Activated naive CD4-positive, alpha-beta T cell (primary cell): ENCODE measurements at regions not wholly inside any gene's neighbourhood (a gene's known extent, or its start where the extent isn't known, plus 50 kb on each side); places are given as distances from the start of the nearest gene placed in this dataset.
"Not testable (repeated sequence)": the region's sequence is repeated elsewhere in the genome, so short reads cannot be mapped to it uniquely, and the experiment has no call there.

ENCODE experiments used
- DNase-seq, 4 experiments: peaks; one replicate each; lab custom pipeline; 2025; lab: John Stamatoyannopoulos, UW

DNA sequence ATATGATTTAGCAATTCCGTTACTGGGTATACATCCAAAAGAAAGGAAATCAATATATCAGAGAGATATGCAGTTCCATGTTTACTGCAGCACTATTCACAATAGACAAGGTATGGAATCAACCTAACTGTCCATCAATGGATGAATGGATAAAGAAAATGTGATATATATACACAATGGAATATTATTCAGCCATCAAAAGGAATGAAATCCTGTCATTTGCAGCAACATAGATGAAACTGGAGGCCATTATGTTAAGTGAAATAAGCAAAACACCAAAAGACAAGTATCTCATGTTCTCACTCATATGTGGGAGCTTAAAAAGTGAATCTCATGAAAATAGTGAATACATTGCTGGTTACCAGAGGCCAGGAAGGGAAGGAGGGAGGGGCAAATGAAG lies 390.8 kb downstream of the ZFHX3 start:
- DNase-seq = no peak

DNA sequence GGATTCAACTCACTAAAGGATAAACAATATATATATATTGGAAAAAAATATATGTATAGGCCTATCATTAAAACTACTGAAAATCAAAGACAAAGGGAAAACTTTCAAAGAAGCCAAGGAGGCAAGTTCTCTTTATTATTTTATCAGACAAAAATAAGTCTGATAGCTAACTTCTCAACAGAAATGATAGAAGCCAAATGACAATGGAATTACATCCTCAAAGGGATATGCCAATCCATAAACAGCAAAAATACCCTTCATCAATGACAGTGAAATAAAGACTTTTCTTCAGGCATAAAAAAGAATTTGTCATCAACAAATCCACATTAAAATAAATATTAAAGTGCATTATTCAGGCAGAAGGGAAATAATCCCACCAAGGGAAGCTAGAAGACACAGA lies 393.4 kb downstream of the ZFHX3 start:
- DNase-seq = no peak

DNA sequence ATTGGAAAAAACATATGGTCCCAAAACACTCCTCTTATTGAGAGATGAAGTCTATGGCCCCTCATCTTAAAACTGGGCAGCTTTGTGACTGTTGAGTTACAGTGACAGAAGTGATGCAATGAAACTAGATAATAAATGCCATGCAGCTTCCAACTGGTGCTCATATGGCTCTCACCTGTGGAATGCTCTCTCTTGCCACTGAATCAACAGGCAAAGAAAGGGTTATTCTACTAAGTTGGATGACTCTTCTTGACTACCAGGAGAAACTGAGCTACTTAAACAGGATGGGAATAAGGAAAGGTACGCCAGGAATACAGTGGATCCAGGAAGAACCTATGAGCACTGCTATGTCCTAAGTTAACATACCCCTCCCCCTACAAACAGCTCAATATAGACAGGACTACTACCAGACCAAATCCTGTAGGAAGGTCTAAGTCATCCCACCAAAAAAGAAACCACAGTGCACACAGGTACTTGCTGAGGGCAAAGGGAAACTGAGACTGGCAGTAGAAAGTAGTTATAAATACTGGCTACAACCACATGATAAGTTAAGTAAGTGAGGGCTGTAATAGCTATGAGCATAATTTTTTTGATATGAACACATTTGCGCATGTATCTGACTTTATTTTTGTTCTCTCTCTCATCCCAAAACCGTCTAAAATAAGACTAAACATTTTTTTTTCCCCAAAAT lies 398.5 kb downstream of the ZFHX3 start:
- DNase-seq = no peak

DNA sequence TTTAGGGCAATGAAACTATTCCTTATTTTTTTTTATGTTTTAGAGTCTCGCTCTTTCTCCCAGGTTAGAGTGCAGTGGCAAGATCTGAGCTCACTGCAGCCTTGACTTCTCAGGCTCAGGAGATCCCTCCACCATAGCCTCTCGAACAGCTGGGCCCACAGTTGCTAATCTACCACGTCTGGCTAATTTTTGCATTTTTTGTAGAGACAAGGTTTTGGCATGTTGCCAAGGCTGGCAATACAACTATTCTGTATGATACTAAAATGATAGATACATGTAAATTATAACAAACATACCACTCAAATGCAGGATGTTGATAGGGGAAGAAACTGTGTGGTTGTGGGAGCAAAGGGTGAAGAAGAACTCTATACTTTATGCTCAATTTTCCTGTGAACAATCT lies 401.3 kb downstream of the ZFHX3 start:
- DNase-seq = no peak

DNA sequence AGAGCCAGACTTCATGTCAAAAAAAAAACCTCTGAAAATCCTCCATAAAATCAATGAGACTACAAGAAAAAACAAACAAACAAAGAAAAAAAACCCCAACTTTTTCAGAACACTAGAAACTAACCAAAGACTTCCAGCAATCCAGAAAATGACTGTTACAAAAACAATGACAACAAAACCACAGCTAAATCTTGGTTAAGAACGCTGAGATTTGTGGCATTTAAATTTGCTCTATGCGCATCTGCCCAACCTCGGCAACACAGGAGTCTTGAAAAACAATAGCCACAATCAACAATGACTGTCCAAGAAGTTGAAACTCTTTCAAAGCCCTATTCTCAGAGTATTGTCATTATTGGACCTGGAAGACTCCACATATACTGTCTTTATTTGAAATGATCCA lies 402.4 kb downstream of the ZFHX3 start:
- no peak for DNase-seq

DNA sequence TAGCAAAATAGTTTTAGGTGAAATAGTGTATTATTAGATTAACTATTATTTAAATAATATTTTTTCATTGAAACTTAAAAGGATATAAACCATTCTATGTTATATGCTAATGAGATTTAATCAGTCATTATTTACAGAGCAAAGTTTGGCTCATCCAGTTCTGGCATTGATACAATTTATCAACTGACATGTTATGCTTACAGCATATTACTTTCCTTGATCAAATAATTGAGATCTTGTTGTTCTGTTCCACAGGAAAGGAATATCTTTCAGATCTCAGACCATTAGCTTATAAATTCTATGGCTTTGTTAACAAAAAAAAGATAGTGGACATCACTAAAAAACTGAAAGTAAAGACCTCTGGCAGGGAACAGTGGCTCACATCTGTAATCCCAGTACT lies 403.0 kb downstream of the ZFHX3 start:
- DNase-seq = no peak

DNA sequence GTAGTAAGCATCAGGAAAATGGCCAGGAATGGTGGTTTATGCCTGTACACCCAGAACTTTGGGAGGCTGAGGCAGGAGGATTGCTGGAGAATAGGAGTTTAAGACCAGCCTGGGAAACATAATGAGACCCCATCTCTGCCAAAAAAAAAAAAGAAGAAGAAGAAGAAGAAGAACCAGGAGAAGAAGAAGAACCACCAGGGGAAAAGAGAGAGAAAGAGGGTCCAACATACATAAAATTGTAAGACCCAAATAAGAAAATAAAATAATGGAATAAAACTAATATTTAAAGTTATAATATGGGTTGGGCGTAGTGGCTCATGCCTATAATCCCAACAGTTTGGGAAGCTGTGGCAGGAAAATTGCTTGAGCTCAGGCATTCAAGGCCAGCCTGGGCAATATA lies 408.4 kb downstream of the ZFHX3 start:
- DNase-seq = no peak

DNA sequence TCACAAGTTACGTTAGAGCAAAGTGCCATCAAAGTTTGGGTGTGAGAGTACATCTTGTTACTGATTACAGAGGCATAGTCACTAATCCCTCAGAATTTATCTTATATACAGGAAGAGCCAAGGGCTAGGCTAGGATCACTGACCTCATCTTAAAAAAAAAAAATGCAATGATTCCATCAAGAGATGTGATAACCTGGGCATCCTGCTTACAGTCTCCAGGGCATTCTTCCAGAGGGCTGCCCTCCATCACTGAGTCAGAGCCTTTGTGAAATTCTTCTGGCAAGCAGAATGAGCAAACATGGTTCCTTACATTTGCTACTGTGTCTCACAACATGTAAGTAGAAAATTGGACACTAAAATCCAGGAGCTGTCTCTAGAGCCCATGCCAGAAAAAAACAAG lies 410.6 kb downstream of the ZFHX3 start:
- DNase-seq = no peak

DNA sequence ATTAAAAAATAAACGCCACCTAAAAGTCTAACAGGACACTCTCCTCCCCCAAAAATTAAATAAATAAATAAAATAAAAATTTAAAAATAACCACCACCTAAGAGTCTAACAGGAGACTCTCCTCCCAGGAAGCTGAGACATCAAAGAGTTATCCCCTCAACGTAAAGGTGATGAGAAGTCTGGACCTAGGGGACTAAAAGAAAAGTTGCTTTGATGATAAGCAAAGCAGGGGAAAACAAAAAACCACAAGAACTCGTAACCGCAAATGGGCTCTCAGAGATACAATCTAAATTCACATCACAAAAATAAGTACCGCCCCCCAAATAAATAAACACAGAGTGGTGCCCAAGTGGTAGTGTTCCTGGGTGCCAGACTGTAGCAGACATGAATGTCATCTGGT lies 412.2 kb downstream of the ZFHX3 start:
- no peak for DNase-seq

DNA sequence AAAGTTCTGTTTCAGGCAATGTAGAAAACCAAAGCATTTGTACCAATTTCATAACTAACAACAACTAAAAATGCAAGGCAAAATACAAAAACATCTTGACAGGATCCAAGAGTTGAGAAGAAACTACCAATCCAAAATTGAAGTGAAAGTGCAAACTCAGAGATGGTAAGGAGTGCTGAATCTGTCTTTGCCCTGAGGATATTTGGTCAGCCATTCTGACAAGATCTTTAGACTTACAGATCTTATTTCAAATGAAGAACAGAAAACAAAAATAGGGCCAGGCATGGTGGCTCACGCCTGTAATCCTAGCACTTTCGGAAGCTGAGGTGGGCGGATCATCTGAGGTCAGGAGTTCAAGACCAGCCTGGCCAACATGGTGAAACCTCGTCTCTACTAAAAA lies 412.8 kb downstream of the ZFHX3 start:
- DNase-seq = no peak

DNA sequence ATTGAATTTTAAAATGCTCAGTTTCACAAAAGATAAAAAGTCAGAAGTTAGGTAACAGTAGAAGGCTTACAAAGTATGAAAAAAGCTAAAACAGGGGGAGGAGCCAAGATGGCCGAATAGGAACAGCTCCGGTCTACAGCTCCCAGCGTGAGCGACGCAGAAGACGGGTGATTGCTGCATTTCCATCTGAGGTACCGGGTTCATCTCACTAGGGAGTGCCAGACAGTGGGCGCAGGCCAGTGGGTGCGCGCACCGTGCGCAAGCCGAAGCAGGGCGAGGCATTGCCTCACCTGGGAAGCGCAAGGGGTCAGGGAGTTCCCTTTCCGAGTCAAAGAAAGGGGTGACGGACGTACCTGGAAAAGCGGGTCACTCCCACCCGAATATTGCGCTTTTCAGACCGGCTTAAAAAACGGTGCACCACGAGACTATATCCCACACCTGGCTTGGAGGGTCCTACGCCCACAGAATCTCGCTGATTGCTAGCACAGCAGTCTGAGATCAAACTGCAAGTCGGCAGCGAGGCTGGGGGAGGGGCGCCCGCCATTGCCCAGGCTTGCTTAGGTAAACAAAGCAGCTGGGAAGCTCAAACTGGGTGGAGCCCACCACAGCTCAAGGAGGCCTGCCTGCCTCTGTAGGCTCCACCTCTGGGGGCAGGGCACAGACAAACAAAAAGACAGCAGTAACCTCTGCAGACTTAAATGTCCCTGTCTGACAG lies 420.6 kb downstream of the ZFHX3 start:
- not testable (repeated sequence) for DNase-seq

DNA sequence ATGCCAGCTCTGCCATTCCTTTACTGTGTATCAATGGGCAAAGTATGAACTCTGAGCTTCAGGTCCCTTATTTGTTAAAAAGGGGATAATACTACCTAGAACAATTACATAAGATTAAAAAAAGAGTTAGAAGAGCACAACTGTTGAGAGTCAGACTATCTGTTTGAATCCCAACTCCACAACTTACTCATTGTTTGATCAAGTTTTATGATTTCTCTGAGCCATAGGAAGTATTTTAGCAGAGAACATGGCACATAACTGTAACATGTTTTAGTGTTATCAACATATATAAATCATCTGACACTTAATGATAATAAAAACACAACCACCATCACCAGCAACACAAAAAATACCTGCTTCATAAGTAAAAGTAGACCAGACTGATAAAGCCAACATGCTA lies 421.3 kb downstream of the ZFHX3 start:
- no peak for DNase-seq

DNA sequence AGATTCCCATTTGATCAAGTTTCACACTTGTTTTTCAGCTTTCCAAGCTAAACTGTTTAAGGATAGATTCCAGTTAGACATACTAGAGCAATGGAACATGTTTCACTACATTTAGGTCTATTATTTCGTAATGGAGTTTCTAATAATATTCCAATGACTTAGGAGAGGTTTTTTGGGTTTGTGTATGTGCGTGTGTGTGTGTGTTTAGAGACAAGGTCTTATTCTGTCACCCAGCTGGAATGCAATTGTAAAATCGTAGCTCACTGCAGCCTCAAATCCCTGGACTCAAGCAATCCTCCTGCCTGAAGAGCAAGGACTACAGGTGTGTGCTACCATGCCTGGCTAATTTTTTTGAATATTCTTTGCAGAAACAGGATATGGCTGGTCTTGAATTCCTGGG lies 426.3 kb downstream of the ZFHX3 start:
- no peak for DNase-seq

DNA sequence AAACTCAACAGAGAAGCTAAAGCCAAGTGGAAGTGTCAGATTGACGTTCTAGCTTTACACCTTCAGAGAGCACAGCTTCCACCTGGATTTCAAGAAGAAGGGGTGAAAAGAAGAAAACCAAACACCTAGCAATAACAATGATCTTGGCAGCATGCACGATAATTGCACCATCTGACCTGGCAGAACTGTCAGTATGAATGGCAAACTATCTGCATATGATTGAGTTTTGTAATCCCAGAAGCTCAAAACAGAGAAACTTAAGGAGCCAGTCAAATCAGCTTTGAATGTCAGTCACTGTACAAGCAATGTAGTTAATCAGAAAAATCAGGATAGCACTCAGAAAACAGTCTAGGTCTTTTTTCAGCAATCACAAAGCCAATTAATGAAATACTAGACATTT lies 427.1 kb downstream of the ZFHX3 start:
- DNase-seq = no peak

DNA sequence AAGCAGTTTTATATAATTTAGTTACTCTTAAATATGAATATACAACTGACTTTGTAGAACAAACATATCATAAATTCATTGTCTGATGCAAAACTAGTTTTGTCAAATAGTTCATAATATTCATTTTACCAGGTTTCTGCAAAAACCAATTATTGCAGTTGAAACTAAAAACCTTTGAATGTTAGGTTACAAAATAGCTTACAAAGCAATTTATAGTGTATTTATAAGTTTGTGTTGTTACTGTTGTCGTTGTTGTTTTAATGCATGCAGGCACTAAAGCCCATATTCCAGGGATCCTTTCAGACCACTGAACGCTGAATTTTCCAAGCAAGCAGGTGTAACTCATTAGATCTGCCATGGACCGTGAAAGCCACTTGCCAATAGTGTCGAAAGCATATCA lies 427.6 kb downstream of the ZFHX3 start:
- no peak for DNase-seq

DNA sequence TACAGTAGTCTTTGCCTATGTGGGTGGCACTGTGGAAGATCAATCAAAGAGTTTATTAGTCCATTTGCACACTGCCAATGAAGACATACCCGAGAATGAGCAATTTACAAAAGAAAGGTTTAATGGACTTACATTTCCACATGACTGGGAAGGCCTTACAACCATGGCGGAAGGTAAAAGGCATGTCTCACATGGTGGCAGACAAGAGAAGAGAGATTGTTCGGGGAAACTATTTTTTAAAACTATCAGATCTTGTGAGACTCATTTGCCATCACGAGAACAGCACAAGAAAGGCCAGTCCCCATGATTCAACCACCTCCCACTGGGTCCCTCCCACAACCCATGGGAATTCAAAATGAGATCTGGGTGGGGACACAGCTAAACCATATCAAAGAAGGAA lies 432.1 kb downstream of the ZFHX3 start:
- DNase-seq = no peak

DNA sequence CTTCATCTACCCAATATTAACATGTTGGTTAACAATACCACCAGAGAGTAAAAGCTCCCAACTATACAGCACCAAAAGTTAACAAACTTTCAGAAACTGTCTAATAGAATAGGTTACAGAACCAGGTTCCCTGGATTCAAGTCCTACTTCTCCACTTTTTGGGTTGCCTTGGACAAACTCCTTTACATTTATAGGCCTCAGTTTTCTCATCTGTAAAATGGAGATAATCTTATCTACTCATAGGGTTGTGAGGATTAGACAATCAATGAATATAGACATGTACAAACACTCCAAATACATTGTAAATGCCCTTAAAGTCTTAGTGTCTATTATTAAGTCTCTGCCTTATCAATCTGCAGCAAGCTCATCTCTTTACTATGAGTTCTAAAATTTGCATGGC lies 435.2 kb downstream of the ZFHX3 start:
- no peak for DNase-seq

DNA sequence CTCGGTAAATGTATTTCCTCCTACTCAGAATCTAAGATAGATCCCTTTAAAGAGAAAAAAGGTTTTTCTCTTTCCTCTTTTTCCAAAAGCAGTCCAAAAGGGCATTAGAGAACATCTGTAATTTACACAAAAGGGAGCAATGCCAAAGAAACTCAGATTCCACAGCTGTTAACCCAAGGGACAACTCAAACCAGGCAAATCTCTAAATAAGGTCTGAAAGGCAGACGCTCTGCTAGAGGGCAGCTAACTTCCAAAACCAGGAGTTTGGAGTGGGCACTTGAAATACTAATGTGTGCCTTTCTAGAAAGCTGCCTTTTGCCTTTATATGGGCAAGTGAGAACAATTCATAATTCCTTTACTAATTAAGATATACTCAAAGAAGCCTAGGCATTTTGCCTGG lies 435.7 kb downstream of the ZFHX3 start:
- DNase-seq = no peak

DNA sequence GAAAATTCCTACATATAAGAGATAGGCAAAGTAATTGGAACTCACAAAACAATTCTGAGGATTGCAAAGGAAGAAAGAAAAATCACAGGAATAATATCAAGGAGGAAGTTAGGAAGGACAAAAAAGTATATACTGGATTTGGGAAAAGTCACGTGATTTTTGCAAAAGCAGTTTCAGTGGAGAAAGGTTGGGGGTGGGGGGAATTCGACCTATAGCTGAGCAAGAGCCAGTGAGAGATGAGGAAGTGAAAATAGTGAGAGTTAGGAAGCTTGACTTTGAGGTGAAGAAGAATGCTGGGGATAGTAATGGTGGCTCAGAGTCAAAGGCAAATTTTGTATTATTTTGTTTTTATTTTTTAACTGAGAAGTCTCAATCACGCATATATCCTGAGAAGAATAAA lies 438.0 kb upstream of the PMFBP1 start:
- no peak for DNase-seq

DNA sequence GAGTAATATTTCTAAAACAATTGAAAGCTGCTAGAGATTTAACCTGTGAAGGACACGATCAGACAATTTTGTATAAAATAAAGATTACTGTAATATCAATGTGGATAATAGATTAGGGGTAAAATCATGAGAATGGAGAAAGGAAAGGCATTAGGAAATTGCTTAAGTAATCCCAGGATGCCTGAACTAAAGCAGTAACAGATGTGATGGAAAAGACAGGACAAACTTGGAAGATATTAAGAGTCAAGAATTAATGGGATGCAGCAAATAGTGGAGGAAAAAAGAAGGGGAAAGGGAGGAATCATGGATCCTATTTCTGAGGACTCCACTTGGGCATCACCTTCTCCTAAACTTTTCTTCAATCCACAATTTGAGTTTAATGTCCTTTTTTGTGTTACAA lies 437.1 kb upstream of the PMFBP1 start:
- DNase-seq = no peak

DNA sequence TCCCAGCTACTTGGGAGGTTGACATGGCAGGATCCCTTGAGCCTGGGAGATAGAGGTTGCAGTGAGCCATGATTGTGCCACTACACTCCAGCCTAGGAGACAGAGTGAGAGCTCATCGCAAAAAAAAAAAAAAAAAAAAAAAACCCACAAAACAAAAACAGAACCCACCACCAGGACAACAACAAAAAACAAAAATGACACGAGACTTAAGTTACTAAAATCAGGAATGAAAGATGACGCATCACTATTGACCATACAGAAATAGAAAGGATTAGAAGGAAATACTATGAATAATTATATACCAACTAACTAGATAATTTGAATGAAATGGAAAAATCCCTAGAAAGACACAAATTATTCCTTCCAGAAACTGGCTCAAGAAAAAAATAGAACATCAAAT lies 432.4 kb upstream of the PMFBP1 start:
- DNase-seq = no peak

DNA sequence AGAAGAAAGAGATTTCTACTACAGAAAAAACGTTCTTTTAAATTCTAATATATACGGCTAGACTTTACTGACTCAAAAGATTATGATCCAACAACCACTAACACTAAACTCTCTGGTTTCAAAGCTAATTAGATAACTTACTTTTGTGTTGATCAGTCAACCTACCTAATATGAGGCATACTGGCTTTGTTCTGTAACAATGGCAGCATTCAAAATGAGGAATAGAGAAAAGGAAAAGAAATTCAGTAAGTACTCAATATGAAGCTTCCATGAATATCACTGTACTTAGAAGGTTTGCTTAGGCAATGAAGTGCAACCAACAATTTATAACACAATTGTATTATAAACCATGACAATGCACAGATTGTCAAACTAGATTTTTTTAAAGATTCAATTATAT lies 430.5 kb upstream of the PMFBP1 start:
- no peak for DNase-seq

DNA sequence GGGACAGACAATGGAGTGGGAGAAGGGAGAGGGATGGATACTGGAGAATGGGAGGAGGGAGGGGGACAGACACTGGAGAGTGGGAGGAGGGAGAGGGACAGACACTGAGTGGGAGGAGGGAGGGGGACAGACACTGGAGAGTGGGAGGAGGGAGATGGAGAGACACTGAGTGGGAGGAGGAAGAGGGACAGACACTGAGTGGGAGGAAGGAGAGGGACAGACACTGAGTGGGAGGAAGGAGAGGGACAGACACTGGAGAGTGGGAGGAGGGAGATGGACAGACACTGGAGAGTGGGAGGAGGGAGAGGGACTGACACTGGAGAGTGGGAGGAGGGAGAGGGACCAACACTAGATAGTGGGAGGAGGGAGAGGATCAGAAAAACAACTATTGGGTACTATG lies 426.7 kb upstream of the PMFBP1 start:
- no peak for DNase-seq

DNA sequence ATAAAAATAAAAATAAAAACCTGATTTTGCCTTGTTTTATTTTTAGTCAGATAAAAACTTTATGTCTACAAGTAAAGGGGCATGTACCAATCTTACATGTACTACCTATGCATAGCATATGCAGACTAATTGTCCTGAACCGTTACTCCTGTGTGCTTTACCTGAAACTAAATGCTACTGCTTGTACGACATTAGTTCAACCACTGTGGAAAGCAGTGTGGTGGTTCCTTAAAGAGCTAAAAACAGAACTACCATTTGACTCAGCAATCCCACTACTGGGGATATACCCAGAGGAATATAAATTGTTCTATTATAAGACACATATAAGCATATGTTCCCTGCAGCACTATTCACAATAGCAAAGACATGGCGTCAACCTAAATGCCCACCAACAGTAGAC lies 426.0 kb upstream of the PMFBP1 start:
- DNase-seq = no peak
